HCT116 (cell line): ENCODE measurements at regions not wholly inside any gene's neighbourhood (a gene's known extent, or its start where the extent isn't known, plus 50 kb on each side); places are given as distances from the start of the nearest gene placed in this dataset.

ENCODE experiments used
- ATAC-seq: fragments of 200-7000 bp; cut with Tn5 transposase; 2 replicates; pipeline ENCODE4 v1.9.1; 2020; ENCODE audit warnings: mild to moderate bottlenecking, moderate library complexity
- BruUV-seq: library from RNA; stranded (reverse); fragments of 400-500 nt; replicated peaks from 2 replicates; lab custom pipeline; 2021; lab: Mats Ljungman, UMichigan
- CTCF ChIA-PET: fragments of 300-600 bp; sonication (Branson Sonifier 250); formaldehyde crosslinking; loops from one replicate; lab custom pipeline; 2021; ENCODE audit warnings: antibody characterized with exemption; lab: Charles Lee
- POLR2A ChIA-PET: fragments of 300-600, 350-600 bp; sonication (Branson Sonifier 250); formaldehyde crosslinking; loops from one replicate; lab custom pipeline; 2021; ENCODE audit warnings: antibody characterized with exemption; lab: Charles Lee
- RAD21 ChIA-PET, 2 experiments: fragments of 300-600 bp; sonication (Branson Sonifier 250); formaldehyde crosslinking; loops; one replicate each; lab custom pipeline; 2023; ENCODE audit warnings: low total read pairs in 2 of 2; ENCODE audit not compliant: uncharacterized antibody in 2 of 2, unreplicated experiment in 2 of 2, low non-redundant PET in 1 of 2; lab: Charles Lee
- DNase-seq: peaks from one replicate; pipeline ENCODE4 v3.0.0-alpha.2; 2010; ENCODE audit warnings: low read depth, low spot score
- H2AFZ ChIP-seq: fragments of 200-600 bp; shearing (Covaris generic), sonication (generic); 2 replicates; pipeline ENCODE4 v1.6.1; 2017; ENCODE audit warnings: low read depth, mixed run types, mixed read lengths, antibody characterized with exemption, low read length; ENCODE audit not compliant: poor library complexity, severe bottlenecking
- H3K27ac ChIP-seq: 2 replicates; pipeline ENCODE4 v1.5.1; 2012; ENCODE audit warnings: low read depth, low read length
- H3K27me3 ChIP-seq: fragments of 200-600 bp; sonication (generic); 2 replicates; pipeline ENCODE4 v1.6.1; 2016; ENCODE audit warnings: mixed run types, low read length, mixed read lengths; ENCODE audit not compliant: insufficient read depth
- H3K36me3 ChIP-seq, 2 experiments: fragments of 200-500 bp in 1 of 2; fragments of 200-600 bp in 1 of 2; sonication (Bioruptor generic) in 1 of 2; sonication (generic) in 1 of 2; 2 replicates each; pipeline versions ENCODE4 v1.5.1 to v1.6.1; 2014 to 2016; ENCODE audit warnings: low read length in 2 of 2, inconsistent platforms in 1 of 2, mixed read lengths in 1 of 2, mixed run types in 1 of 2; ENCODE audit not compliant: insufficient read depth in 2 of 2, control insufficient read depth in 1 of 2
- H3K4me1 ChIP-seq, 2 experiments: fragments of 200-600 bp in 1 of 2; sonication (generic) in 1 of 2; 2 replicates each; pipeline versions ENCODE4 v1.5.1 to v1.6.1; 2012 to 2017; ENCODE audit warnings: low read length in 2 of 2, inconsistent platforms in 1 of 2, mild to moderate bottlenecking in 1 of 2, mixed read lengths in 1 of 2, mixed run types in 1 of 2, moderate library complexity in 1 of 2; ENCODE audit not compliant: insufficient read depth in 2 of 2, control insufficient read depth in 1 of 2
- H3K4me2 ChIP-seq: fragments of 200-600 bp; sonication (generic); 2 replicates; pipeline ENCODE4 v1.6.1; 2017; ENCODE audit warnings: mixed run types, low read length, mixed read lengths
- H3K4me3 ChIP-seq, 2 experiments: fragments of 200-600 bp in 1 of 2; sonication (generic) in 1 of 2; replicated peaks in 1 of 2; 2 replicates each; pipeline ENCODE4 v1.5.1; 2011 to 2016; ENCODE audit warnings: low read length in 2 of 2, control low read depth in 1 of 2, low read depth in 1 of 2, mild to moderate bottlenecking in 1 of 2, mixed read lengths in 1 of 2, mixed run types in 1 of 2
- H3K79me2 ChIP-seq: fragments of 200-600 bp; sonication (generic); 2 replicates; pipeline ENCODE4 v1.6.1; 2017; ENCODE audit warnings: mild to moderate bottlenecking, mixed run types, low read length, moderate library complexity, mixed read lengths; ENCODE audit not compliant: insufficient read depth
- H3K9ac ChIP-seq: fragments of 200-600 bp; sonication (generic); 2 replicates; pipeline ENCODE4 v1.6.1; 2016; ENCODE audit warnings: low read length, mixed read lengths
- H3K9me2 ChIP-seq: fragments of 200-600 bp; sonication (generic), shearing (Covaris generic); 2 replicates; pipeline ENCODE4 v1.6.1; 2017; ENCODE audit warnings: mixed run types, mild to moderate bottlenecking, moderate library complexity; ENCODE audit not compliant: insufficient read depth
- H3K9me3 ChIP-seq, 2 experiments: fragments of 200-500 bp in 1 of 2; fragments of 200-600 bp in 1 of 2; sonication (Bioruptor generic) in 1 of 2; sonication (generic) in 1 of 2; 2 replicates each; pipeline ENCODE4 v1.6.1; 2014 to 2017; ENCODE audit warnings: low read length in 2 of 2, mixed read lengths in 2 of 2, inconsistent platforms in 1 of 2, low read depth in 1 of 2, mild to moderate bottlenecking in 1 of 2, mixed run types in 1 of 2, moderate library complexity in 1 of 2; ENCODE audit not compliant: control insufficient read depth in 1 of 2, insufficient read depth in 1 of 2
- H4K20me1 ChIP-seq: fragments of 200-600 bp; sonication (generic), shearing (Covaris generic); 2 replicates; pipeline ENCODE4 v1.6.1; 2017; ENCODE audit warnings: mixed run types, mild to moderate bottlenecking, moderate library complexity; ENCODE audit not compliant: insufficient read depth
- CEBPB ChIP-seq: IDR thresholded peaks from 2 replicates; pipeline ENCODE4 v1.6.1; 2012; ENCODE audit warnings: low read depth
- EGR1 ChIP-seq: IDR thresholded peaks from 2 replicates; pipeline ENCODE4 v1.6.1; 2012; ENCODE audit warnings: low read depth
- EZH2 ChIP-seq: fragments of 200-600 bp; sonication (generic); IDR thresholded peaks from 2 replicates; pipeline ENCODE4 v1.6.1; 2017; ENCODE audit warnings: antibody characterized with exemption, mixed run types
- EZH2phosphoT487 ChIP-seq: fragments of 200-600 bp; IDR thresholded peaks from 2 replicates; pipeline ENCODE4 v1.6.1; 2018; ENCODE audit warnings: antibody characterized with exemption, borderline replicate concordance
- POLR2A ChIP-seq: IDR thresholded peaks from 2 replicates; pipeline ENCODE4 v1.7.0; 2011; ENCODE audit warnings: borderline replicate concordance; ENCODE audit not compliant: insufficient read depth, insufficient read length; ENCODE audit errors: extremely low read depth
- SRF ChIP-seq: IDR thresholded peaks from 2 replicates; pipeline ENCODE4 v1.6.1; 2012; ENCODE audit warnings: low read depth
- intact Hi-C: fragments of 100-400 bp; cut with micrococcal nuclease; formaldehyde crosslinking; loops from 2 replicates; pipeline ENCODE4 v1.10.0; 2022
- TF ChIP-seq, protein P1 (sequence below): IDR thresholded peaks from 2 replicates; pipeline ENCODE4 v1.6.1; 2012

DNA sequence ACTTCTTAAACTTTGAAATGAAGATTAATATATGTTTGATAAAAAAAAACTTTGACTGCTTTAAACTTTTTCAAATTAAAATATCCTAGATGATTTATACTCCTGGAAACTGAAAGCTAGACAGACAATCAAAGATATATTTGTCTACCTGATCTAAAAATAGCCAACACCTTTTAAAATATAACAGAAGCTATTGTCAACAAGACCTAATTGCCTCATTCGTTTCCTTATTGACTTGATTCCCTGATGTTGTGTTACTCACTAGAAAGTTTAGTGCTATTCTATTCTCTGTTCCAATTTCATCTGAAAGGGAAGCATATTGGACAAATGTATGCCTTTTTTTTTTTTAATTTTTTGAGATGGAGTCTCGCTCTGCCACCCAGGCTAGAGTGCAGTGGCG lies 445.6 kb upstream of the ADAMTS5 start:
- no peak overlapping the region for H3K9ac ChIP-seq
- H2AFZ ChIP-seq, result no peak overlapping the region
- RAD21 ChIA-PET, result no interaction called here
- BruUV-seq, result no TSS peak
- H3K9me2 ChIP-seq, result no peaks in the 10 kb centered on the region
- H3K27ac ChIP-seq, result no peak overlapping the region
- CTCF ChIA-PET, result no interaction called here
- peaks cover 10 to 14% of the 10 kb centered on the region in 2 experiments; a peak in 2 of 4 replicates for H3K9me3 ChIP-seq
- H3K4me1 ChIP-seq, result no peaks in the 10 kb centered on the region
- intact Hi-C loops, result no loop called here
- no peaks in the 10 kb centered on the region for H3K27me3 ChIP-seq
- no peak overlapping the region for H3K4me2 ChIP-seq
- POLR2A ChIA-PET, result no interaction called here
- no peaks in the 10 kb centered on the region for H3K79me2 ChIP-seq
- DNase-seq (no peak), ATAC-seq (no peak)
- no peaks in the 10 kb centered on the region for H3K36me3 ChIP-seq
- no peak for TF ChIP-seq CEBPB
- TF ChIP-seq EZH2, result no peak
- no peak for TF ChIP-seq EZH2phosphoT487
- no peak for TF ChIP-seq POLR2A
- TF ChIP-seq, protein P1, sequence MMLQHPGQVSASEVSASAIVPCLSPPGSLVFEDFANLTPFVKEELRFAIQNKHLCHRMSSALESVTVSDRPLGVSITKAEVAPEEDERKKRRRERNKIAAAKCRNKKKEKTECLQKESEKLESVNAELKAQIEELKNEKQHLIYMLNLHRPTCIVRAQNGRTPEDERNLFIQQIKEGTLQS, result no peak
- TF ChIP-seq SRF, result no peak
- no peak overlapping the region for H3K4me3 ChIP-seq
- H4K20me1 ChIP-seq, result no peaks in the 10 kb centered on the region

DNA sequence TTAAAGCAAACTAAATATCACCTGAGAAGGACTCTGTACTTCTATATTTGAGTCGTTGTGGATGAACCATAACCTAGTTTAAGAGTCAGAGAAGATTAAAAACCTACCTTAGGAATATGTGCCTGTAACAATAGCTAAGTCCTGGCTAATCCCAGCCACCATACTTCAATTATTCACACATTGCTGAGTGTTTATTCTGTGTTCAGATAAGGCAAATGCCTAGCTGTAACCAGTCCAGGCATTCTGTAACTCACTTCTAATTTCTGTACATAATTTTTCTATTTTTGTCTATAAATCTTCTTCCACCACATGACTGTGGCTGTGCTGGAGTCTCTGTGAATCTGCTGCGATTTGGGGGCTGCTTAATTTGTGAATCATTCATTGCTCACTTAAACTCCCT lies 441.9 kb upstream of the ADAMTS5 start:
- Histone ChIP-seq H3K27ac (no peak overlapping the region), H3K79me2 (no peaks in the 10 kb centered on the region), H4K20me1 (no peaks in the 10 kb centered on the region), H3K9me3 (peaks cover 8 to 40% of the 10 kb centered on the region in 2 experiments; a peak in 2 of 4 replicates), H3K9ac (no peak overlapping the region), H3K27me3 (no peaks in the 10 kb centered on the region), H3K4me1 (no peaks in the 10 kb centered on the region), H3K36me3 (no peaks in the 10 kb centered on the region), H2AFZ (no peak overlapping the region), H3K9me2 (no peaks in the 10 kb centered on the region), H3K4me3 (no peak overlapping the region), H3K4me2 (no peak overlapping the region)
- ChIA-PET POLR2A (no interaction called here), CTCF (no interaction called here), RAD21 (no interaction called here)
- intact Hi-C loops, result no loop called here
- no peak for DNase-seq
- no peak for ATAC-seq
- BruUV-seq, result no TSS peak
- no peak for TF ChIP-seq EGR1
